IMR-90 (cell line): ENCODE measurements at regions not wholly inside any gene's neighbourhood (a gene's known extent, or its start where the extent isn't known, plus 50 kb on each side); places are given as distances from the start of the nearest gene placed in this dataset.

Experiments
- ATAC-seq: fragments of 200-7000 bp; cut with Tn5 transposase; 2 replicates; pipeline ENCODE4 v1.9.1; 2020; ENCODE audit warnings: low read depth, mild to moderate bottlenecking, moderate library complexity
- BruUV-seq: library from RNA; stranded (reverse); fragments of 400-500 nt; replicated peaks from 2 replicates; lab custom pipeline; 2021; lab: Mats Ljungman, UMichigan
- CTCF ChIA-PET: fragments of 300-600 bp; formaldehyde crosslinking; extraction: SDS; loops from one replicate; lab custom pipeline; 2021; ENCODE audit warnings: antibody characterized with exemption; lab: Yijun Ruan, JAX
- POLR2A ChIA-PET: fragments of 300-600 bp; sonication (Branson Sonifier 250); formaldehyde crosslinking; loops from one replicate; lab custom pipeline; 2022; ENCODE audit warnings: antibody characterized with exemption; ENCODE audit not compliant: unreplicated experiment; lab: Charles Lee
- DNase-seq: peaks from one replicate; pipeline ENCODE4 v3.0.0; 2013
- H2AFZ ChIP-seq: replicated peaks from 2 replicates; pipeline ENCODE3; 2013; ENCODE audit warnings: low read length, mild to moderate bottlenecking; ENCODE audit not compliant: poor library complexity
- H2AK5ac ChIP-seq: 2 replicates; pipeline ENCODE4 v1.6.1; 2013; ENCODE audit warnings: low read depth, low read length, inconsistent platforms
- H2AK9ac ChIP-seq: replicated peaks from 2 replicates; pipeline ENCODE3; 2013; ENCODE audit warnings: mild to moderate bottlenecking, low read depth, low read length, moderate library complexity; ENCODE audit not compliant: poor library complexity
- H2BK120ac ChIP-seq: 2 replicates; pipeline ENCODE4 v1.6.1; 2013; ENCODE audit warnings: low read depth, low read length, inconsistent platforms
- H2BK15ac ChIP-seq: 3 replicates; pipeline ENCODE4 v1.6.1; 2013; ENCODE audit warnings: low read depth, low read length, inconsistent platforms
- H2BK20ac ChIP-seq: 2 replicates; pipeline ENCODE4 v1.6.1; 2013; ENCODE audit warnings: low read depth, mild to moderate bottlenecking, inconsistent platforms, low read length, moderate library complexity
- H2BK5ac ChIP-seq: 2 replicates; pipeline ENCODE4 v1.6.1; 2013; ENCODE audit warnings: mild to moderate bottlenecking, low read depth, low read length, inconsistent platforms; ENCODE audit not compliant: poor library complexity, severe bottlenecking
- H3K14ac ChIP-seq: replicated peaks from 2 replicates; pipeline ENCODE4 v1.6.1; 2013; ENCODE audit warnings: low read depth, low read length, inconsistent platforms
- H3K18ac ChIP-seq: 2 replicates; pipeline ENCODE4 v1.6.1; 2013; ENCODE audit warnings: low read depth, low read length, control low read depth
- H3K23ac ChIP-seq: 2 replicates; pipeline ENCODE4 v1.6.1; 2013; ENCODE audit warnings: low read depth, low read length, inconsistent platforms
- H3K27ac ChIP-seq: 2 replicates; pipeline ENCODE4 v1.5.1; 2013; ENCODE audit warnings: mild to moderate bottlenecking, control low read depth, low read length; ENCODE audit not compliant: insufficient read depth
- H3K27me3 ChIP-seq: 2 replicates; pipeline ENCODE4 v1.6.1; 2013; ENCODE audit warnings: low read length; ENCODE audit not compliant: control insufficient read depth, insufficient read depth
- H3K36me3 ChIP-seq: 2 replicates; pipeline ENCODE4 v1.6.1; 2013; ENCODE audit warnings: low read length, mixed read lengths; ENCODE audit not compliant: control insufficient read depth, insufficient read depth
- H3K4ac ChIP-seq: 2 replicates; pipeline ENCODE4 v1.6.1; 2013; ENCODE audit warnings: low read depth, low read length, inconsistent platforms
- H3K4me1 ChIP-seq: 2 replicates; pipeline ENCODE4 v1.6.1; 2013; ENCODE audit warnings: low read length, mixed read lengths; ENCODE audit not compliant: control insufficient read depth, insufficient read depth
- H3K4me2 ChIP-seq: 2 replicates; pipeline ENCODE4 v1.6.1; 2013; ENCODE audit warnings: low read depth, mild to moderate bottlenecking, control low read depth, low read length, moderate library complexity
- H3K4me3 ChIP-seq: 2 replicates; pipeline ENCODE4 v1.5.1; 2013; ENCODE audit warnings: low read depth, mild to moderate bottlenecking, control low read depth, low read length, moderate library complexity; ENCODE audit not compliant: insufficient read depth
- H3K56ac ChIP-seq: 2 replicates; pipeline ENCODE4 v1.6.1; 2013; ENCODE audit warnings: low read length, inconsistent platforms; ENCODE audit not compliant: insufficient read depth; ENCODE audit errors: extremely low read depth
- H3K79me1 ChIP-seq, 2 experiments: 2 replicates each; pipeline ENCODE4 v1.6.1; 2013; ENCODE audit warnings: low read length in 2 of 2, inconsistent platforms in 1 of 2, low read depth in 1 of 2
- H3K9ac ChIP-seq: 2 replicates; pipeline ENCODE4 v1.6.1; 2013; ENCODE audit warnings: low read depth, low read length, control low read depth
- H3K9me1 ChIP-seq: 2 replicates; pipeline ENCODE4 v1.6.1; 2013; ENCODE audit warnings: low read length, inconsistent platforms; ENCODE audit not compliant: insufficient read depth
- H3K9me3 ChIP-seq: 2 replicates; pipeline ENCODE4 v1.6.1; 2013; ENCODE audit warnings: low read length; ENCODE audit not compliant: control insufficient read depth, insufficient read depth
- H4K20me1 ChIP-seq: 2 replicates; pipeline ENCODE4 v1.6.1; 2013; ENCODE audit warnings: low read length, inconsistent platforms; ENCODE audit not compliant: insufficient read depth
- H4K5ac ChIP-seq: 2 replicates; pipeline ENCODE4 v1.6.1; 2013; ENCODE audit warnings: mild to moderate bottlenecking, low read depth, low read length, control low read depth
- H4K8ac ChIP-seq, 2 experiments: 2 replicates each; pipeline ENCODE4 v1.6.1; 2013; ENCODE audit warnings: low read depth in 2 of 2, low read length in 2 of 2, control low read depth in 1 of 2, inconsistent platforms in 1 of 2
- H4K91ac ChIP-seq: 2 replicates; pipeline ENCODE4 v1.6.1; 2013; ENCODE audit warnings: low read depth, low read length, inconsistent platforms; ENCODE audit not compliant: insufficient read depth
- BHLHE40 ChIP-seq: fragments of 150-350 bp; IDR thresholded peaks from 2 replicates; pipeline ENCODE4 v1.6.1; 2016; ENCODE audit warnings: mild to moderate bottlenecking, low read depth, low read length
- CHD1 ChIP-seq: IDR thresholded peaks from 2 replicates; pipeline ENCODE4 v1.6.1; 2012; ENCODE audit warnings: low read depth, low read length, improper control_type of control experiment
- ELK1 ChIP-seq: fragments of 150-350 bp; IDR thresholded peaks from 2 replicates; pipeline ENCODE4 v1.6.1; 2016; ENCODE audit warnings: low read depth, mild to moderate bottlenecking, low read length, moderate library complexity, borderline replicate concordance
- MAFK ChIP-seq: IDR thresholded peaks from 2 replicates; pipeline ENCODE4 v1.6.1; 2012; ENCODE audit warnings: low read depth, low read length, improper control_type of control experiment
- MAZ ChIP-seq: IDR thresholded peaks from 2 replicates; pipeline ENCODE4 v1.6.1; 2012; ENCODE audit warnings: low read depth, mild to moderate bottlenecking, low read length, improper control_type of control experiment, moderate library complexity, borderline replicate concordance
- MXI1 ChIP-seq: IDR thresholded peaks from 2 replicates; pipeline ENCODE4 v1.6.1; 2012; ENCODE audit warnings: low read depth, mild to moderate bottlenecking, low read length, moderate library complexity, borderline replicate concordance
- NFE2L2 ChIP-seq: fragments of 150-350 bp; IDR thresholded peaks from 2 replicates; pipeline ENCODE4 v1.6.1; 2016; ENCODE audit warnings: low read depth, mild to moderate bottlenecking, low read length
- RFX5 ChIP-seq: IDR thresholded peaks from 2 replicates; pipeline ENCODE4 v1.8.0; 2012; ENCODE audit warnings: low read depth, mild to moderate bottlenecking, low read length, moderate library complexity
- SMC3 ChIP-seq: fragments of 150-350 bp; IDR thresholded peaks from 2 replicates; pipeline ENCODE4 v1.6.1; 2016; ENCODE audit warnings: low read depth, mild to moderate bottlenecking, antibody characterized with exemption, low read length, moderate library complexity
- USF2 ChIP-seq: fragments of 150-350 bp; IDR thresholded peaks from 2 replicates; pipeline ENCODE4 v1.6.1; 2017; ENCODE audit warnings: mild to moderate bottlenecking, antibody characterized with exemption, low read length, low read depth
- WGBS, 2 experiments: methylation state at CpG; one replicate each; pipeline versions ENCODE4 v1.1.5 to v1.1.7; 2013; ENCODE audit warnings: missing lambda C conversion rate in 2 of 2; ENCODE audit not compliant: insufficient read length in 1 of 2; ENCODE audit errors: extremely low coverage in 2 of 2; 5-methylcytosine and 5-hydroxymethylcytosine counted together
- dilution Hi-C: fragments of 300-500 bp; cut with HindIII; formaldehyde crosslinking; loops from one replicate; pipeline ENCODE4 v1.14.3; 2018; ENCODE audit warnings: low sequenced_read_pairs; ENCODE audit not compliant: unreplicated experiment
- in situ Hi-C: fragments of 300-500 bp; cut with MboI; formaldehyde crosslinking; loops from 3 replicates; pipeline ENCODE4 v1.14.3; 2019; ENCODE audit warnings: low sequenced_read_pairs, inconsistent platforms, mixed read lengths
- intact Hi-C: fragments of 100-400 bp; cut with micrococcal nuclease; formaldehyde crosslinking; loops from 2 replicates; pipeline ENCODE4 v1.10.0; 2022

- Histone ChIP-seq H2BK120ac (no peak overlapping the region), H3K4me2 (no peak overlapping the region), H2BK5ac (no peak overlapping the region), H2BK15ac (no peak overlapping the region), H3K9ac (no peak overlapping the region), H3K27me3 (no peaks in the 10 kb centered on the region), H3K27ac (no peak overlapping the region), H4K8ac (no peak overlapping the region), H4K91ac (no peak overlapping the region), H3K9me1 (no peaks in the 10 kb centered on the region), H4K20me1 (no peaks in the 10 kb centered on the region), H3K18ac (no peak overlapping the region), H3K4me3 (no peak overlapping the region), H2AFZ (no peak overlapping the region), H2BK20ac (no peak overlapping the region), H2AK9ac (no peak overlapping the region), H3K4ac (no peak overlapping the region), H2AK5ac (no peak overlapping the region), H3K56ac (no peak overlapping the region), H3K79me1 (no peaks in the 10 kb centered on the region), H3K4me1 (no peaks in the 10 kb centered on the region), H3K36me3 (no peaks in the 10 kb centered on the region), H3K23ac (no peak overlapping the region), H4K5ac (no peak overlapping the region), H3K14ac (no peak overlapping the region), H3K9me3 (peaks cover 48% of the 10 kb centered on the region)
- WGBS, 2 experiments = no CpG with 5 or more reads among the region's 6 CpGs
- intact Hi-C loops = no loop called here
- ATAC-seq (no peak), DNase-seq (no peak)
- in situ Hi-C loops = no loop called here
- CTCF ChIA-PET = no interaction called here
- dilution Hi-C loops = no loop called here
- no TSS peak for BruUV-seq
- POLR2A ChIA-PET = no interaction called here
- TF ChIP-seq CHD1 = no peak
- no peak for TF ChIP-seq SMC3
- TF ChIP-seq USF2 = no peak
- no peak for TF ChIP-seq MXI1
- TF ChIP-seq MAFK = no peak
- no peak for TF ChIP-seq BHLHE40
- no peak for TF ChIP-seq ELK1
- no peak for TF ChIP-seq RFX5
- no peak for TF ChIP-seq NFE2L2
- no peak for TF ChIP-seq MAZ
Observed at GRCh38 chr10:131553121-131553520, 241.6 kb upstream of the TCERG1L start.
